GM12865 (cell line): ENCODE measurements at regions not wholly inside any gene's neighbourhood (a gene's known extent, or its start where the extent isn't known, plus 50 kb on each side); places are given as distances from the start of the nearest gene placed in this dataset.
"Not testable (repeated sequence)": the region's sequence is repeated elsewhere in the genome, so short reads cannot be mapped to it uniquely, and the experiment has no call there.

Source experiments
- DNase-seq: peaks from one replicate; pipeline ENCODE4 v3.0.0; 2010; ENCODE audit warnings: low read depth
- H3K4me3 ChIP-seq: 2 replicates; pipeline ENCODE4 v1.5.1; 2011; ENCODE audit warnings: mild to moderate bottlenecking, low read depth, low read length, control low read depth
- CTCF ChIP-seq: IDR thresholded peaks from 2 replicates; pipeline ENCODE4 v1.5.1; 2011; ENCODE audit warnings: low read length, control low read depth, low read depth, inconsistent platforms; ENCODE audit not compliant: insufficient read depth; ENCODE audit errors: missing control alignments

GRCh38 chr16:88133507-88133843, 182.2 kb downstream of the BANP start:
- DNase-seq: no peak
- no peak overlapping the region for H3K4me3 ChIP-seq
- TF ChIP-seq CTCF: no peak

- not testable (repeated sequence) for DNase-seq
Observed at GRCh38 chr16:88134172-88134898, 183.1 kb downstream of the BANP start.

DNA sequence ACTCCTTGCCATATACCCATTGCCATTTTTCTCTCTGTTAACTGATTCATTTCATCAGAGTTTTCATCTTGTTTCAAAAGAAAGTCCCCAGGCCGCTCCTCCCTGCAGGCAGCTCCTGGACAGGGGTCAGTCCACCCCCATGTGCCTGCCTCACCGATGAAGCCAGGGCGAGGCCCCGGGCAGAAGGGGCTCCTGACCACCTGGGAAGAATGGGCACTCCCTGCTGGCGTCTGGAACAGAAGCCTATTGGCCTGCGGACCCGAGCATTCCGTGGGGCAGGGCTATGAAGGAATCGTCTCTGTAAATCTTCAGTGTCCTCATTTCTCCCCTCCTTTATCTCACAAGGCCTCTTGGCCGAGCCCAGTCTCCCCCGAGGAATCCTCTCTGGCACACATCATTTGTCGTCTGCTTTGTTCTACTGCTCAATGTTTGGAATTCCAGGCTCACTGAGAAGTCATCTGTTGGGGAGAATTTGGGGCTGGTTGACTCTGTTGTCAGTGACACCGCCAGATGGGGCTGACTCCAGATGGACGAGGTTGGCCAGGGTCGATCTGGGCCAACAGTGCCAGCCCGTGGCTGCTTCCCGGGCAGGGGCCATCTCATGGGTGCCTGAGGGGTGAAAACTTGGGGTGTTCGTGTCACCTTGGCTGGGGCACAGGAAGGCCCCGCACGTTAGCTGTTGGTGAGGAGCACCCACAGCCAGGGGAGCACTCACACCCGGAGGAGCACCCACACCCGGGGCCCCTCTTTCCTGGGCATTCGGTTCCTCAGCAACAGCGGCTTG, 183.9 kb downstream of the BANP start:
- H3K4me3 ChIP-seq, DNase-seq: not testable (repeated sequence)

More at GRCh38 chr16:88134172-88134898, 183.1 kb downstream of the BANP start:
- not testable (repeated sequence) for H3K4me3 ChIP-seq

DNA sequence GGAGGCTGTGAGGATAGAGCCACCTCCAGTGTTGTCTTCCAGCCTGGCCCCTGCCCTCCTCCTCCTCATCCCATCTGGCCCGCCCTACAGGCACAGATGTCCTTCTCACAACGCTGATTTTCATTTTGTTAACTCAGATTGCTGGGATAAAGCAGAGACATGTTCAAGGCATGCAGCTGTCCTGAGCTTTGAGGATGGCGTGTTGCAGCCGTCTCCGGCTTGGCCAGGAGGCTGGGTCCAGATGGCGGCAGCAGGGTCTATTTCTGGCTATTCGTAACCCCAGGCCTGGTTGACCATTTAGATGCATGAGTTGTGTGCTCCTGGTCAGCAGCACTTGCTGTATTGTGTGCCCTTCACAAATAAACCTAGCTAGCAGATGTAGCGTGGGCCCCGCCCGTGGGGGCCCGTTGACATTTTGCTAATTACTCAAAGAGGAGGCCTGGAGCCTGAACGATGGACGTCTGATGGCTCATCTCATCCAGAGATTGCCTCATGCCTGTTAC, 185.0 kb downstream of the BANP start:
- not testable (repeated sequence) for H3K4me3 ChIP-seq, DNase-seq

DNA sequence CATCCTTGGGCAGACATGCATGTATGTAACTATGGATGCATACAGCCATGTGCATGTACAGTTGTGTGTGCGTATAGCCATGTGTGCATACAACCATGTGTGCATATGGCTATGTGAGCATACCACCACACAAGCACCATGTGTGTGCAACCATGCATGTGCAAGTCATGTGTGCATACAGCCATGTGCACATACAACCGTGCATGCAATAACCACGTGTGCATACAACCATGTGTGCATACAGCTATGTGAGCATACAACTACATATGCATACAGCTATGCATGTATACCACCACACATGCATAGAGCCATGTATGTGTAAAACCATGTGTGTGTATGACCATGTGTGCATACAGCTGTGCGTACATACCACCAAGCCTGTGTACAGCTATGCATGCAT, 185.7 kb downstream of the BANP start:
- H3K4me3 ChIP-seq, DNase-seq: not testable (repeated sequence)

- H3K4me3 ChIP-seq, DNase-seq: not testable (repeated sequence)
Observed at GRCh38 chr16:88139141-88139540, 187.9 kb downstream of the BANP start.

DNA sequence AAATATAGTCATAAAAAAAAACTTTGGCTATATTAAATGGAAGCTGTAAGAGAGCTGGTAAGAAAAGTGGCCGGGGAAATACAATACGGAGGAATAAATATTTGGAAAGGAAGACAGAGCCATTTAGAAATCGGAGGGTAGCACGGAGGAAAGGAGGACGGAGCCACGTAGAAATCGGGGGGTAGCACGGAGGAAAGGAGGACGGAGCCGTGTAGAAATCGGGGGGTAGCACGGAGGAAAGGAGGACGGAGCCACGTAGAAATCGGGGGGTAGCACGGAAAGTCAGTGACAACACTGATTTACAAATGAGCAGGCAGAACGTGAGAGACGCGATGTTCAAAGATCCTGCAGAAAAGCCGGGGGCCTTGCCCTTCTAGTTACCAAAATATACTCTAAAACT, 189.0 kb downstream of the BANP start:
- DNase-seq, H3K4me3 ChIP-seq: not testable (repeated sequence)

DNA sequence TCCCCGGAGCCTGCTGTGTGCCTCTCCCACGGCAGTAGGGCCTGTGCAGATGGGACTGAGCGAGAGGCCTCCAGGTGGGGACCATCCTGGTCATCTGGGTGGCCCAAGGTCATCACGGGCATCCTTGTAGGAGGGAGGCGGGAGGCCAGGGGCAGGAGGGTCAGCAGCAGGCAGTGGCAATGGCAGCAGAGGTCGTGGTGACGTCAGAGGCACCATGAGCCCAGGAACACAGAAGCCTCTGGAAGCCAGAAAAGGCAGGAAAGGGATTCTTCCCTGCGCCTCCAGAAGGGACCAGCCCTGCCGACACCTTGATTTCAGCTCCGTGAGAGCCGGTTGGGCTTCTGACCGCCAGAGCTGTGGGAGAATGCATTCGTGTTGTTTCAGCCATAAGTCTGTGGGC, 190.3 kb downstream of the BANP start:
- TF ChIP-seq CTCF: no peak
- no peak overlapping the region for H3K4me3 ChIP-seq
- no peak for DNase-seq

DNA sequence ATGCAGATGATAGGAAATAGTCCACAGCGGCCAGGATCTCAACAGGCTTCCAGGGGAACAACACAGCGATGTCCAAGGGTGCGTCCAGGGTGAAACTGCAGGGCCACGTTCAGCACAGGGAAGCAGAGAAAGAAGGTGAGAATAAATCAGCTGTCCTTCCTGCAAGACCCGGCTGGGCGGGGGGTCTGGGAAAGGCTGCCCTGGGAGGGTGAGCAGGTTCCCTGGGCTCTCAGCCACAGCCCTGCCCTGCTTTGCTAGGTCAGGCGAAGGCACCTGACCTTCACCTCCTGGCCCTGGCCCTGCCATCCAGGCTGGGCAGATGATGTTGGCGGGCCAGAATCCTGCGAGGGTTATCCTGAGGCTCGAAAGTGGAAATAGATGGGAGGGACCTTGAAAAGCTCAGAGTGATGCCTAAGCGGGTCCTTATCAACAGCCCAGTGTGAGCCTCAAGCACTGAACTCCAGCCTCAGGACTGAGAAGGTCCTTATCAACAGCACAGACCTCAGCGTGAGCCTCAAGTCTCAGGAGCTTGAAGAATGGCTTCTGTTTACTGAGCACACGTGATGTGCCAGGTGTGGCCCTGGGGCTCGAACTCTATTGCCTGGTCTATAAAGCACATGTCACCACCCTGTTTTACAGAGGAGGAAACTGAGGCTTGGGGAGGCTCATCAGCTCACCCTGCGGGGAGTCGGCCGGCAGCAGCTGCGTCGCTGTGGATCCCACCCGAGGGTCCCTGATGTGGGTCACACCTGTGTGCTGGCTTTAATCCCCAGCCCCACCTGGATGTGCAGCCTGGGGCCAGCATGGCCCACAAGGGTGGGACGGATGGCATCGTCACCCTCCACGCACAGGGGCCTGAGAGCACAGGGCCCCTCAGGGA, 191.1 kb downstream of the BANP start:
- not testable (repeated sequence) for DNase-seq, H3K4me3 ChIP-seq

GRCh38 chr16:88143122-88144027, 192.1 kb downstream of the BANP start:
- DNase-seq, H3K4me3 ChIP-seq: not testable (repeated sequence)
